ENCODE measurements at regions not wholly inside any gene's neighbourhood (a gene's known extent, or its start where the extent isn't known, plus 50 kb on each side); places are given as distances from the start of the nearest gene placed in this dataset.

- in situ Hi-C loops (cut with HindIII; ENCODE audit: low sequenced_read_pairs) = no loop called here
- TF ChIP-seq, protein P1, sequence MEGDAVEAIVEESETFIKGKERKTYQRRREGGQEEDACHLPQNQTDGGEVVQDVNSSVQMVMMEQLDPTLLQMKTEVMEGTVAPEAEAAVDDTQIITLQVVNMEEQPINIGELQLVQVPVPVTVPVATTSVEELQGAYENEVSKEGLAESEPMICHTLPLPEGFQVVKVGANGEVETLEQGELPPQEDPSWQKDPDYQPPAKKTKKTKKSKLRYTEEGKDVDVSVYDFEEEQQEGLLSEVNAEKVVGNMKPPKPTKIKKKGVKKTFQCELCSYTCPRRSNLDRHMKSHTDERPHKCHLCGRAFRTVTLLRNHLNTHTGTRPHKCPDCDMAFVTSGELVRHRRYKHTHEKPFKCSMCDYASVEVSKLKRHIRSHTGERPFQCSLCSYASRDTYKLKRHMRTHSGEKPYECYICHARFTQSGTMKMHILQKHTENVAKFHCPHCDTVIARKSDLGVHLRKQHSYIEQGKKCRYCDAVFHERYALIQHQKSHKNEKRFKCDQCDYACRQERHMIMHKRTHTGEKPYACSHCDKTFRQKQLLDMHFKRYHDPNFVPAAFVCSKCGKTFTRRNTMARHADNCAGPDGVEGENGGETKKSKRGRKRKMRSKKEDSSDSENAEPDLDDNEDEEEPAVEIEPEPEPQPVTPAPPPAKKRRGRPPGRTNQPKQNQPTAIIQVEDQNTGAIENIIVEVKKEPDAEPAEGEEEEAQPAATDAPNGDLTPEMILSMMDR (IDR thresholded peaks at IDR 0.05; ENCODE audit: low read depth, low read length) = no peak
- DNase-seq (ENCODE audit: low read depth, low spot score) = no peak
- H3K4me3 ChIP-seq (ENCODE audit: low read depth, low read length) = no peak overlapping the region
These were observed 392.8 kb downstream of the KCNRG start for GRCh38 chr13:50408068-50408467.

- no peak for DNase-seq (ENCODE audit: low read depth, low spot score)
- TF ChIP-seq, protein P1 (IDR thresholded peaks at IDR 0.05; ENCODE audit: low read depth, low read length) = no peak
- no peak overlapping the region for H3K4me3 ChIP-seq (ENCODE audit: low read depth, low read length)
- in situ Hi-C loops (cut with HindIII; ENCODE audit: low sequenced_read_pairs) = no loop called here
These were observed 394.0 kb downstream of the KCNRG start for GRCh38 chr13:50409220-50409619.

DNA sequence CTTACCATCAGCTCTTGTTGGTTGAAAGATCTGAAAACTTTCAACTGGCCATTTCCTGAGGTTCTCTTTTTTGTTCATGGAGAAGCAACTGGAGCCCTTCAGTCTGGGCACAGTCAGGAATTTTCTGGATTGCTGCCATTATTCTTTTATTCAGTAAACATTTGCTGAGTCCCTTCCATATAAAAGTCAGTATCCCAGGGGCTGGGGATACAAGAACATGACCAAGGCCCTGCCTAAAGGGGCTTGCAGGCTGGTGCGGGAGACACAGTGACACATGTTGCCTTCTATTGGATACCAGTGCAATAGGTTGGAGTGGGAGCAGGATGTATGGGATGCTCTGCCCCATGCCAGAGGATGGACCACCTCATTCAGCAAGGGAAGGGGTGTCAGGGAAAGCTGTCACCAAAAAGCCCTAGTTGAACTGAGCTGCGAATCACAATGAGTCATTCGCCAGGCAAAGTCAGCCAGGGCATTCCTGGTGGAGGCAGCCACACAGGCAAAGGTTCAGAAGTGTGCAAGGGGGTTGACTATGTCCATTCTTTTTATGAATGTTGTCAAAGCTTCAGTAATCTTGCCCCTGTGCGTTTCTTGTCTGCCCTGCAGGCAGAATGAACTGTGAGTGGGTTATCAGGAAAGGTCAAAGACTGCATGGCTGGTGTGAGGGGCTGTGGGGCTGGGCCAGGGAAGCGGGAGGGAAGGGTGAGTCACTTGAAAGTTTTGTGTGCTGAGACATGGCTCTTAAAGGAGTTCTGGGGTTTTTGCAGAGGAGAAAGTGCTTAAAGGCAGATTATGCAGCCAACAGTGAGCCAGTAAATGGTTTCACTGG is 395.9 kb downstream of the KCNRG start:
- no peak overlapping the region for H3K4me3 ChIP-seq (ENCODE audit: low read depth, low read length)
- in situ Hi-C loops (cut with HindIII; ENCODE audit: low sequenced_read_pairs) = no loop called here
- TF ChIP-seq, protein P1 (IDR thresholded peaks at IDR 0.05; ENCODE audit: low read depth, low read length) = no peak
- DNase-seq (ENCODE audit: low read depth, low spot score) = peak; percentile 85

DNA sequence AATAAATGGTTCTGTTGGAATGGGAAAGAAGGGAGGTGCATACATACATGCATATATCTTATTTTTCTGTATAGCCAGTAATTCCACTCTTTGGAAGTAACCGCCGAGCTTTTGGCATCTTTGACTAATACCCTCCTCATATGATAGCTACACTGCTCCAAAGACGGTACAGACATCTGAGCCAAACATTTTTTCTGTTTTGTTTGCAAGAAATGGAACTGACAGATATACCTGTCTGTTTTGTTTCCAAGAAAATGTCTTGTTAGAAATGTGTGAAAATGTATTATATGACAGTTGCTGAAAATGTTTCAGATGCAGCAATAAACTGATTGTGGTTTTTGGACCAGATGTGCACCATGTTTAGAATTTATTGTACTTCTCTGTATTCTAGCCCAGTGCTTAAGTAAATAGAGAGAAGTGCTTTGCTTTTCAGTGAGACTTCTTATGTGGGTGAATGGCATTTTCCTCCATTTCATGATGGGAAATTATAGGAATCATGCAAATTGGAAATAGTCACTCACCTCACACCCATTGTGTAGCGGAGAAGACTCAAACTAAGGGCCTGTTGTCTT is 396.9 kb downstream of the KCNRG start:
- TF ChIP-seq, protein P1 (IDR thresholded peaks at IDR 0.05; ENCODE audit: low read depth, low read length) = no peak
- DNase-seq (ENCODE audit: low read depth, low spot score) = peak; percentile 39
- no peak overlapping the region for H3K4me3 ChIP-seq (ENCODE audit: low read depth, low read length)
- in situ Hi-C loops (cut with HindIII; ENCODE audit: low sequenced_read_pairs) = no loop called here

DNA sequence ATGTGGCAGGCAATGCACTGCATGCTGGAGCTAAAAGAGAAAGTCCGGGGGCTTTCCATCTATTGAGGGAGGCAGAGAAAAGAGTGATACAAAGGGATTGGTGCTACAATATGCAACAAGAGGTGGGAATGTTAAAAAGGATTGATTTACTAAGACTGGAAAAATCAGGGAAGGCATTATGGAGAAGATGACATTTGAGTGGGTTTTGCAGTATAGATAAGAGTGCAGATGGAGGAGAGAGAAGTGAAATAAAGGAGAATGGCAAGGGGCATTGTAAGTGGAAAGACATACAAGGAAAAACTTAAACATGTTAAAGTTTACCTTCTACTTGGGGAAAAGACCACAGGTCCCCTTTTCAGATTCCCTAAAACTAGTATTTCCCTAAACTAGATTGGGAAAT is 399.4 kb downstream of the KCNRG start:
- H3K4me3 ChIP-seq (ENCODE audit: low read depth, low read length) = no peak overlapping the region
- TF ChIP-seq, protein P1 (IDR thresholded peaks at IDR 0.05; ENCODE audit: low read depth, low read length) = no peak
- in situ Hi-C loops (cut with HindIII; ENCODE audit: low sequenced_read_pairs) = no loop called here
- DNase-seq (ENCODE audit: low read depth, low spot score) = no peak

DNA sequence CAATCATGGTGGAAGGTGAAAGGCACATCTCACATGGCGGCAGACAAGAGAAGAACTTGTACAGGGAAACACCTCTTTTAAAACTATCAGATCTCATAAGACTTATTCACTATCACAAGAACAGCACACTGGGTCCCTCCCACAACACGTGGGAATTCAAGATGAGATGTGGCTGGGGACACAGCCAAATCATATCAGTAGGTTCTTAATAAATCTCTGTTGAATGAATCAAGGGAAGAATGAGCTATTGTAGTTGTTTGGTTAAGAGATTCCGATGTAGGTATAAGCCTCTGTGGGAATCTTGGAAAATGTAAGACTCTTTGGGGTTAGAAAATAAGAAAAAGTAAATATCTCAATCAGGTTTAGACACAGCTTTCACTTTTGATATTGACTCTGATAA is 400.2 kb downstream of the KCNRG start:
- in situ Hi-C loops (cut with HindIII; ENCODE audit: low sequenced_read_pairs) = no loop called here
- DNase-seq (ENCODE audit: low read depth, low spot score) = no peak
- TF ChIP-seq, protein P1 (IDR thresholded peaks at IDR 0.05; ENCODE audit: low read depth, low read length) = no peak
- H3K4me3 ChIP-seq (ENCODE audit: low read depth, low read length) = no peak overlapping the region

All from astrocyte of the spinal cord (primary cell).